ENCODE measurements at regions not wholly inside any gene's neighbourhood (a gene's known extent, or its start where the extent isn't known, plus 50 kb on each side); places are given as distances from the start of the nearest gene placed in this dataset.

- H3K4me1 ChIP-seq (ENCODE audit: control insufficient read depth, insufficient read depth, low read length): no peaks in the 10 kb centered on the region
- H3K9me3 ChIP-seq (ENCODE audit: control insufficient read depth, insufficient read depth, low read depth, low read length): no peaks in the 10 kb centered on the region
- ATAC-seq (no peak), DNase-seq (ENCODE audit: low read depth, low spot score) (no peak)
- ChIA-PET POLR2A (no interaction called here), CTCF (no interaction called here)
- no peak overlapping the region for H3K27ac ChIP-seq (ENCODE audit: low read length)
- no TSS peak for BruUV-seq (replicated peaks)
- no peak overlapping the region for H3K4me3 ChIP-seq (ENCODE audit: low read depth in 2 of 2, low read length in 2 of 2)
- intact Hi-C loops (cut with micrococcal nuclease; ENCODE audit: unreplicated experiment) (no loop called here), in situ Hi-C loops (cut with HindIII; ENCODE audit: low pct_unique_long_range_greater_than_20kb, low sequenced_read_pairs) (no loop called here)
- no peaks in the 10 kb centered on the region for H3K27me3 ChIP-seq (ENCODE audit: control insufficient read depth, insufficient read depth, low read length)
- no peak for TF ChIP-seq TCF7L2 (IDR thresholded peaks at IDR 0.05; ENCODE audit: low read depth, low read length)
- TF ChIP-seq CTCF (IDR thresholded peaks at IDR 0.05): no peak
- no peak for TF ChIP-seq SIN3A (IDR thresholded peaks at IDR 0.05; ENCODE audit: borderline replicate concordance, insufficient read depth, low read depth, low read length)
- no peak for TF ChIP-seq POLR2AphosphoS5 (IDR thresholded peaks at IDR 0.05; ENCODE audit: low read depth, low read length)
- TF ChIP-seq, protein P1, sequence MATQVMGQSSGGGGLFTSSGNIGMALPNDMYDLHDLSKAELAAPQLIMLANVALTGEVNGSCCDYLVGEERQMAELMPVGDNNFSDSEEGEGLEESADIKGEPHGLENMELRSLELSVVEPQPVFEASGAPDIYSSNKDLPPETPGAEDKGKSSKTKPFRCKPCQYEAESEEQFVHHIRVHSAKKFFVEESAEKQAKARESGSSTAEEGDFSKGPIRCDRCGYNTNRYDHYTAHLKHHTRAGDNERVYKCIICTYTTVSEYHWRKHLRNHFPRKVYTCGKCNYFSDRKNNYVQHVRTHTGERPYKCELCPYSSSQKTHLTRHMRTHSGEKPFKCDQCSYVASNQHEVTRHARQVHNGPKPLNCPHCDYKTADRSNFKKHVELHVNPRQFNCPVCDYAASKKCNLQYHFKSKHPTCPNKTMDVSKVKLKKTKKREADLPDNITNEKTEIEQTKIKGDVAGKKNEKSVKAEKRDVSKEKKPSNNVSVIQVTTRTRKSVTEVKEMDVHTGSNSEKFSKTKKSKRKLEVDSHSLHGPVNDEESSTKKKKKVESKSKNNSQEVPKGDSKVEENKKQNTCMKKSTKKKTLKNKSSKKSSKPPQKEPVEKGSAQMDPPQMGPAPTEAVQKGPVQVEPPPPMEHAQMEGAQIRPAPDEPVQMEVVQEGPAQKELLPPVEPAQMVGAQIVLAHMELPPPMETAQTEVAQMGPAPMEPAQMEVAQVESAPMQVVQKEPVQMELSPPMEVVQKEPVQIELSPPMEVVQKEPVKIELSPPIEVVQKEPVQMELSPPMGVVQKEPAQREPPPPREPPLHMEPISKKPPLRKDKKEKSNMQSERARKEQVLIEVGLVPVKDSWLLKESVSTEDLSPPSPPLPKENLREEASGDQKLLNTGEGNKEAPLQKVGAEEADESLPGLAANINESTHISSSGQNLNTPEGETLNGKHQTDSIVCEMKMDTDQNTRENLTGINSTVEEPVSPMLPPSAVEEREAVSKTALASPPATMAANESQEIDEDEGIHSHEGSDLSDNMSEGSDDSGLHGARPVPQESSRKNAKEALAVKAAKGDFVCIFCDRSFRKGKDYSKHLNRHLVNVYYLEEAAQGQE (IDR thresholded peaks at IDR 0.05; ENCODE audit: insufficient read depth in 1 of 2, low read depth in 2 of 2, low read length in 1 of 2): no peak
- no peaks in the 10 kb centered on the region for H3K36me3 ChIP-seq (ENCODE audit: control insufficient read depth, insufficient read depth, low read length)
Observed at GRCh38 chr12:13489246-13489645, 292.7 kb downstream of the EMP1 start.

DNA sequence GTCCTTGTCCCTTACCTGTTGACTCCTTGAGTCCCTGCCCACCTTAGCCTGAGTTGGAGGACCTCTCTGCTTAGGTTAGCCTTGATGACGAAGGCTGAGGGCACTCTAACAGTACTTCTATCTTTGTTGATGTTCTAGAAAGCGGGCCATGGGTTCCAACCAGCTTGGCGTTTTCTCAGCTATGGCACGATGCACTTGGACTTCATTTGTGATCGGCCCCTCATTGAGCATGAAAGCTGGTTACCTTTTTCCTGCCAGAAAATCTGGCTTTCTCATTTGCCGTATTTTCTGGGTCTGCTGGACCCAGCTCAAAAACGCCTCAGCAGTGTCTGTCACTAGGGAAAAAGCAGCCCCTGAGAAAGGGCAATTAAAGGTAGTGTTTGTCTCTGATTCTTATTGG, 290.8 kb downstream of the EMP1 start:
- no TSS peak for BruUV-seq (replicated peaks)
- H3K4me3 ChIP-seq (ENCODE audit: low read depth in 2 of 2, low read length in 2 of 2): no peak overlapping the region
- ChIA-PET CTCF (no interaction called here), POLR2A (interaction anchor here (0.5 kb wide), 1 partner anchor 549 kb away, joined by 3 read pairs; no protein-coding TSS in a partner anchor)
- H3K9me3 ChIP-seq (ENCODE audit: control insufficient read depth, insufficient read depth, low read depth, low read length): no peaks in the 10 kb centered on the region
- no peaks in the 10 kb centered on the region for H3K36me3 ChIP-seq (ENCODE audit: control insufficient read depth, insufficient read depth, low read length)
- H3K4me1 ChIP-seq (ENCODE audit: control insufficient read depth, insufficient read depth, low read length): no peaks in the 10 kb centered on the region
- TF ChIP-seq TCF7L2 (IDR thresholded peaks at IDR 0.05; ENCODE audit: low read depth, low read length): no peak
- TF ChIP-seq SIN3A (IDR thresholded peaks at IDR 0.05; ENCODE audit: borderline replicate concordance, insufficient read depth, low read depth, low read length): no peak
- TF ChIP-seq, protein P1 (IDR thresholded peaks at IDR 0.05; ENCODE audit: insufficient read depth in 1 of 2, low read depth in 2 of 2, low read length in 1 of 2): no peak
- TF ChIP-seq CTCF (IDR thresholded peaks at IDR 0.05): no peak
- ATAC-seq (no peak), DNase-seq (ENCODE audit: low read depth, low spot score) (no peak)
- H3K27me3 ChIP-seq (ENCODE audit: control insufficient read depth, insufficient read depth, low read length): no peaks in the 10 kb centered on the region
- in situ Hi-C loops (cut with HindIII; ENCODE audit: low pct_unique_long_range_greater_than_20kb, low sequenced_read_pairs) (no loop called here), intact Hi-C loops (cut with micrococcal nuclease; ENCODE audit: unreplicated experiment) (no loop called here)
- H3K27ac ChIP-seq (ENCODE audit: low read length): no peak overlapping the region

Measured in Panc1 (cell line).